DOHH2 (cell line): ENCODE measurements at regions not wholly inside any gene's neighbourhood (a gene's known extent, or its start where the extent isn't known, plus 50 kb on each side); places are given as distances from the start of the nearest gene placed in this dataset.

ENCODE experiments used
- EZH2phosphoT487 ChIP-seq: fragments of 200-600 bp; sonication (generic); IDR thresholded peaks from 2 replicates; pipeline ENCODE4 v1.6.1; 2017; ENCODE audit warnings: borderline replicate concordance, mild to moderate bottlenecking, antibody characterized with exemption, low read length, moderate library complexity, mixed read lengths
- TF ChIP-seq, protein P1 (sequence below): fragments of 200-600 bp; sonication (generic); IDR thresholded peaks from one replicate; pipeline ENCODE4 v1.5.1; 2014; ENCODE audit warnings: antibody characterized with exemption, mild to moderate bottlenecking, low read depth, low read length; ENCODE audit not compliant: poor library complexity, severe bottlenecking

DNA sequence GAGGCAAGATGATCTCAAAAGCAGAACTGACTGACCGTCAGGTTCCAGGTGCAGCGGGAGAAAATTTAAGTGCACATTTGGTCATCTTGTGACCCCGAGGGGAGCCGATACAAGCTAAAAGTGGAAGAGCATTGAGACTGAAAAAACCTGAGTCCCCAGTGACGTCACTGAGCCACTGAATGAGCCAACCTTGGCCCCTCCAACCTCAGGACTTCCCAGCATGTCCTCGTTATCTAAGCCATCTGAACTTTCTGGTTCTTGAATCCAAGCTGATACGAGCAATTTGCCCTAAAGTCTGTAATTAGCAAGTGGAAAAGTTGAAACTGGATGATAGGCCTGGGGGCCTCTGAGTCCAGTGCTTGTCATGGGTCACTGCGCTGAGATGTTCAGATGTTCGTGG, 51.1 kb upstream of the ISX start:
- TF ChIP-seq, protein P1, sequence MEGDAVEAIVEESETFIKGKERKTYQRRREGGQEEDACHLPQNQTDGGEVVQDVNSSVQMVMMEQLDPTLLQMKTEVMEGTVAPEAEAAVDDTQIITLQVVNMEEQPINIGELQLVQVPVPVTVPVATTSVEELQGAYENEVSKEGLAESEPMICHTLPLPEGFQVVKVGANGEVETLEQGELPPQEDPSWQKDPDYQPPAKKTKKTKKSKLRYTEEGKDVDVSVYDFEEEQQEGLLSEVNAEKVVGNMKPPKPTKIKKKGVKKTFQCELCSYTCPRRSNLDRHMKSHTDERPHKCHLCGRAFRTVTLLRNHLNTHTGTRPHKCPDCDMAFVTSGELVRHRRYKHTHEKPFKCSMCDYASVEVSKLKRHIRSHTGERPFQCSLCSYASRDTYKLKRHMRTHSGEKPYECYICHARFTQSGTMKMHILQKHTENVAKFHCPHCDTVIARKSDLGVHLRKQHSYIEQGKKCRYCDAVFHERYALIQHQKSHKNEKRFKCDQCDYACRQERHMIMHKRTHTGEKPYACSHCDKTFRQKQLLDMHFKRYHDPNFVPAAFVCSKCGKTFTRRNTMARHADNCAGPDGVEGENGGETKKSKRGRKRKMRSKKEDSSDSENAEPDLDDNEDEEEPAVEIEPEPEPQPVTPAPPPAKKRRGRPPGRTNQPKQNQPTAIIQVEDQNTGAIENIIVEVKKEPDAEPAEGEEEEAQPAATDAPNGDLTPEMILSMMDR = no peak
- TF ChIP-seq EZH2phosphoT487 = no peak
